B cell (primary cell): ENCODE measurements at regions not wholly inside any gene's neighbourhood (a gene's known extent, or its start where the extent isn't known, plus 50 kb on each side); places are given as distances from the start of the nearest gene placed in this dataset.

Experiments used
- ATAC-seq: fragments of 200-7000 bp; cut with Tn5 transposase; one replicate; pipeline ENCODE4 v1.10.0; 2021; ENCODE audit warnings: low read depth, mild to moderate bottlenecking, moderate number of reproducible peaks, moderate library complexity
- CTCF ChIA-PET: fragments of 350-600 bp; sonication (Branson Sonifier 250); formaldehyde crosslinking; loops from one replicate; lab custom pipeline; 2021; ENCODE audit warnings: antibody characterized with exemption, inconsistent platforms; lab: Charles Lee
- POLR2A ChIA-PET: fragments of 350-600 bp; sonication (Branson Sonifier 250); formaldehyde crosslinking; loops from one replicate; lab custom pipeline; 2021; ENCODE audit warnings: antibody characterized with exemption; lab: Charles Lee
- DNase-seq: peaks from one replicate; pipeline ENCODE4 v3.0.0; 2013
- H2AFZ ChIP-seq: 2 replicates; pipeline ENCODE4 v1.6.1; 2012; ENCODE audit warnings: mild to moderate bottlenecking, low read depth, low read length; ENCODE audit not compliant: insufficient read depth, poor library complexity, severe bottlenecking
- H3K27ac ChIP-seq, 2 donors: 1 replicate in 1 of 2; 2 replicates in 1 of 2; pipeline ENCODE4 v1.5.1; 2012 to 2013; ENCODE audit warnings: low read length in 2 of 2, mild to moderate bottlenecking in 2 of 2, moderate library complexity in 1 of 2
- H3K27me3 ChIP-seq, 4 experiments: fragments of 200-600 bp in 1 of 4; sonication (generic) in 1 of 4; replicated peaks in 1 of 4; 1 replicate in 2 of 4; 2 replicates in 2 of 4; pipeline versions ENCODE4 v1.6.1 to v1.7.0; 2013 to 2016; ENCODE audit warnings: low read length in 3 of 4, mild to moderate bottlenecking in 2 of 4, mixed read lengths in 1 of 4, moderate library complexity in 1 of 4; ENCODE audit not compliant: insufficient read depth in 4 of 4, control insufficient read depth in 3 of 4; ENCODE audit errors: control extremely low read depth in 1 of 4
- H3K36me3 ChIP-seq, 2 experiments: replicated peaks in 1 of 2; 1 replicate in 1 of 2; 2 replicates in 1 of 2; pipeline versions ENCODE4 v1.6.1 to v1.7.1; 2013; ENCODE audit warnings: low read length in 1 of 2; ENCODE audit not compliant: insufficient read depth in 2 of 2, control insufficient read depth in 1 of 2; ENCODE audit errors: control extremely low read depth in 1 of 2, extremely low read depth in 1 of 2
- H3K4me1 ChIP-seq, 2 donors: fragments of 200-600 bp in 1 of 2; sonication (generic) in 1 of 2; 1 replicate in 1 of 2; 2 replicates in 1 of 2; pipeline versions ENCODE4 v1.5.1 to v1.6.1; 2013 to 2017; ENCODE audit warnings: low read length in 2 of 2; ENCODE audit not compliant: control insufficient read depth in 2 of 2, insufficient read depth in 2 of 2
- H3K4me2 ChIP-seq: replicated peaks from 2 replicates; pipeline ENCODE3; 2012; ENCODE audit warnings: mild to moderate bottlenecking, low read depth, low read length; ENCODE audit not compliant: poor library complexity, severe bottlenecking
- H3K4me3 ChIP-seq, 5 experiments: fragments of 200-600 bp in 1 of 5; sonication (generic) in 1 of 5; 1 replicate in 3 of 5; 2 replicates in 2 of 5; pipeline versions ENCODE4 v1.5.1 to v1.7.0; 2011 to 2016; ENCODE audit warnings: low read length in 4 of 5, mild to moderate bottlenecking in 4 of 5, low read depth in 2 of 5, control low read depth in 1 of 5, moderate library complexity in 1 of 5; ENCODE audit not compliant: insufficient read depth in 1 of 5; ENCODE audit errors: control extremely low read depth in 1 of 5, extremely low read depth in 1 of 5
- H3K79me2 ChIP-seq: fragments of 200-600 bp; sonication (generic); one replicate; pipeline ENCODE4 v1.6.0; 2016; ENCODE audit warnings: low read length; ENCODE audit not compliant: control insufficient read depth, insufficient read depth
- H3K9ac ChIP-seq: fragments of 200-600 bp; sonication (generic); 2 replicates; pipeline ENCODE4 v1.6.1; 2017; ENCODE audit warnings: mild to moderate bottlenecking, low read length, moderate library complexity
- H3K9me3 ChIP-seq, 3 donors: one replicate each; pipeline versions ENCODE4 v1.6.1 to v1.7.1; 2013; ENCODE audit warnings: low read length in 2 of 3; ENCODE audit not compliant: control insufficient read depth in 2 of 3, insufficient read depth in 1 of 3; ENCODE audit errors: control extremely low read depth in 1 of 3
- H4K20me1 ChIP-seq: 2 replicates; pipeline ENCODE4 v1.6.0; 2012; ENCODE audit warnings: mild to moderate bottlenecking, low read length; ENCODE audit not compliant: insufficient read depth, control insufficient read depth, poor library complexity, severe bottlenecking
- H3K27ac Mint-ChIP-seq: one replicate; pipeline ENCODE4 v1.8.0; 2021; ENCODE audit warnings: mixed read lengths
- H3K27me3 Mint-ChIP-seq: one replicate; pipeline ENCODE4 v1.8.0; 2021; ENCODE audit warnings: mixed read lengths
- H3K4me1 Mint-ChIP-seq: one replicate; pipeline ENCODE4 v1.8.0; 2021; ENCODE audit warnings: mixed read lengths
- H3K4me3 Mint-ChIP-seq: one replicate; pipeline ENCODE4 v1.8.0; 2021; ENCODE audit warnings: mixed read lengths
- H3K9me3 Mint-ChIP-seq: one replicate; pipeline ENCODE4 v1.8.0; 2022; ENCODE audit warnings: mixed read lengths; ENCODE audit not compliant: insufficient read depth
- EZH2 ChIP-seq: IDR thresholded peaks from 2 replicates; pipeline ENCODE4 v1.6.1; 2012; ENCODE audit warnings: borderline replicate concordance, low read depth, mild to moderate bottlenecking, moderate library complexity, low read length; ENCODE audit not compliant: insufficient read depth, poor library complexity, severe bottlenecking
- WGBS: methylation state at CpG from one replicate; pipeline ENCODE4 v1.1.5; 2013; ENCODE audit warnings: missing lambda C conversion rate; ENCODE audit not compliant: insufficient coverage; 5-methylcytosine and 5-hydroxymethylcytosine counted together
- intact Hi-C: fragments of 100-400 bp; cut with micrococcal nuclease; formaldehyde crosslinking; loops from one replicate; pipeline ENCODE4 v1.10.0; 2022
- TF ChIP-seq, protein P1 (sequence below): fragments of 200-600 bp; IDR thresholded peaks from one replicate; pipeline ENCODE4 v1.8.0; 2022; ENCODE audit warnings: antibody characterized with exemption, mild to moderate bottlenecking

DNA sequence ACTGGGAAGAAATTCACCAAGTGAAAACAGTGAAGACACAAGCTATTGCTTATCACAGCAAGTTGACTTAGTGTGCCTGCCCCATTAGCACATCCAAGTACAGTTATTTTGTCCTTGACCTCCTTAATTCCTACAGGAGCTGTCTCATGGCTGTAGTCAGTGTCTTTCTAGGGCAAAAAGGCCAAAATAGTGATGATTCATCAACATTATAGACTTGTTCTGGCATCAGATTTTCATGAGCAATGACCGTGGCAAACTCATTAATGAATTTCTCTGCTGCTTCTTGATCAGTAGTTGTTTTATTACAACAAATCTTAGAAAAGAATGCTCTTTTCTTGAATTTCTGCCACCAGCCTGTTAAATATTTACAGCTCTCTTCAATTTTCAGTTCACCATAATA, 1169.3 kb upstream of the DDX18 start:
- no peak overlapping the region for H2AFZ ChIP-seq
- no CpG with 5 or more reads among the region's 1 CpG for WGBS
- POLR2A ChIA-PET, result no interaction called here
- intact Hi-C loops, result no loop called here
- TF ChIP-seq EZH2, result no peak
- TF ChIP-seq, protein P1, sequence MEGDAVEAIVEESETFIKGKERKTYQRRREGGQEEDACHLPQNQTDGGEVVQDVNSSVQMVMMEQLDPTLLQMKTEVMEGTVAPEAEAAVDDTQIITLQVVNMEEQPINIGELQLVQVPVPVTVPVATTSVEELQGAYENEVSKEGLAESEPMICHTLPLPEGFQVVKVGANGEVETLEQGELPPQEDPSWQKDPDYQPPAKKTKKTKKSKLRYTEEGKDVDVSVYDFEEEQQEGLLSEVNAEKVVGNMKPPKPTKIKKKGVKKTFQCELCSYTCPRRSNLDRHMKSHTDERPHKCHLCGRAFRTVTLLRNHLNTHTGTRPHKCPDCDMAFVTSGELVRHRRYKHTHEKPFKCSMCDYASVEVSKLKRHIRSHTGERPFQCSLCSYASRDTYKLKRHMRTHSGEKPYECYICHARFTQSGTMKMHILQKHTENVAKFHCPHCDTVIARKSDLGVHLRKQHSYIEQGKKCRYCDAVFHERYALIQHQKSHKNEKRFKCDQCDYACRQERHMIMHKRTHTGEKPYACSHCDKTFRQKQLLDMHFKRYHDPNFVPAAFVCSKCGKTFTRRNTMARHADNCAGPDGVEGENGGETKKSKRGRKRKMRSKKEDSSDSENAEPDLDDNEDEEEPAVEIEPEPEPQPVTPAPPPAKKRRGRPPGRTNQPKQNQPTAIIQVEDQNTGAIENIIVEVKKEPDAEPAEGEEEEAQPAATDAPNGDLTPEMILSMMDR, result no peak
- Mint-ChIP-seq H3K27me3 (no peaks in the 10 kb centered on the region), H3K4me1 (no peaks in the 10 kb centered on the region), H3K4me3 (no peak overlapping the region), H3K27ac (no peak overlapping the region), H3K9me3 (peaks cover 9% of the 10 kb centered on the region)
- H3K79me2 ChIP-seq, result no peaks in the 10 kb centered on the region
- no peaks in the 10 kb centered on the region for H3K4me1 ChIP-seq
- no peak overlapping the region for H3K27ac ChIP-seq
- H3K27me3 ChIP-seq, result no peaks in the 10 kb centered on the region
- CTCF ChIA-PET, result no interaction called here
- ATAC-seq (no peak), DNase-seq (no peak)
- no peak overlapping the region for H3K4me2 ChIP-seq
- no peak overlapping the region for H3K4me3 ChIP-seq
- no peaks in the 10 kb centered on the region for H3K36me3 ChIP-seq
- H3K9me3 ChIP-seq, result peaks cover 0 to 2% (median 0%) of the 10 kb centered on the region in 3 donors
- no peaks in the 10 kb centered on the region for H4K20me1 ChIP-seq
- no peak overlapping the region for H3K9ac ChIP-seq

DNA sequence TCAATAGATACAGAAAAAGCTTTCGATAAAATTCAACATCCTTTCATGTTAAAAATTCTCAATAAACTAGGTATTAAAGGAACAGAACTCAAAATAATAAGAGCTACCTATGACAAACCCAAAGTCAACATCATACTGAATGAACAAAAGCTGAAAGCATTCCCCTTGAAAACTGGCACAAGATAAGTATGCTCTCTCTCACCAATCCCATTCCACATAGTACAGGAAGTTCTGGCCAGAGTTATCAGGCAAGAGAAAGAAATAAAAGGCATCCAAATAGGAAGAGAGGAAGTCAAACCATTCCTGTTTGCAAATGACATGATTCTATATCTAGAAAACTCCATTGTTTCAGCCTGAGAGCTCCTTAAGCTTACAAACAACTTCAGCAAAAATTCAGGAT, 1145.8 kb upstream of the DDX18 start:
- ChIA-PET POLR2A (no interaction called here), CTCF (interaction anchor here (0.7 kb wide), 1 partner anchor 14 kb away, joined by 3 read pairs; no protein-coding TSS in a partner anchor)
- WGBS, result no CpG with 5 or more reads among the region's 1 CpG
- Histone ChIP-seq H3K36me3 (no peaks in the 10 kb centered on the region), H4K20me1 (no peaks in the 10 kb centered on the region), H3K27me3 (no peaks in the 10 kb centered on the region), H3K27ac (no peak overlapping the region), H3K9ac (no peak overlapping the region), H2AFZ (no peak overlapping the region), H3K4me1 (no peaks in the 10 kb centered on the region), H3K79me2 (no peaks in the 10 kb centered on the region), H3K4me3 (no peak overlapping the region), H3K4me2 (no peak overlapping the region), H3K9me3 (peaks cover 0 to 4% (median 0%) of the 10 kb centered on the region in 3 donors)
- H3K9me3 Mint-ChIP-seq, result peaks cover 8% of the 10 kb centered on the region
- no peak for ATAC-seq
- H3K27ac Mint-ChIP-seq, result no peak overlapping the region
- no peaks in the 10 kb centered on the region for H3K27me3 Mint-ChIP-seq
- no peaks in the 10 kb centered on the region for H3K4me1 Mint-ChIP-seq
- TF ChIP-seq EZH2, result no peak
- TF ChIP-seq, protein P1, result no peak
- intact Hi-C loops, result no loop called here
- H3K4me3 Mint-ChIP-seq, result no peak overlapping the region
- no peak for DNase-seq
